Activated B cell treated with CpG ODN at 0.5 μM for 24 hours (primary cell): ENCODE measurements at regions not wholly inside any gene's neighbourhood (a gene's known extent, or its start where the extent isn't known, plus 50 kb on each side); places are given as distances from the start of the nearest gene placed in this dataset.

Experiments used
- ATAC-seq: fragments of 200-7000 bp; cut with Tn5 transposase; one replicate; pipeline ENCODE4 v1.10.0; 2021; ENCODE audit warnings: low read depth, mild to moderate bottlenecking, moderate library complexity
- CTCF ChIA-PET: fragments of 350-600 bp; sonication (Branson Sonifier 250); formaldehyde crosslinking; loops from one replicate; lab custom pipeline; 2021; ENCODE audit warnings: antibody characterized with exemption; lab: Charles Lee
- POLR2A ChIA-PET: fragments of 350-600 bp; sonication (Branson Sonifier 250); formaldehyde crosslinking; loops from one replicate; lab custom pipeline; 2021; ENCODE audit warnings: antibody characterized with exemption; lab: Charles Lee
- DNase-seq: peaks from one replicate; pipeline ENCODE4 v3.0.0; 2022
- H3K27ac Mint-ChIP-seq: one replicate; pipeline ENCODE4 v1.8.0; 2020; ENCODE audit warnings: mixed read lengths
- H3K27me3 Mint-ChIP-seq: one replicate; pipeline ENCODE4 v1.8.0; 2021; ENCODE audit warnings: mixed read lengths
- H3K36me3 Mint-ChIP-seq: one replicate; pipeline ENCODE4 v1.8.0; 2021; ENCODE audit warnings: low read depth, mixed read lengths
- H3K4me1 Mint-ChIP-seq: one replicate; pipeline ENCODE4 v1.8.0; 2021; ENCODE audit warnings: mixed read lengths
- H3K4me3 Mint-ChIP-seq: one replicate; pipeline ENCODE4 v1.8.0; 2020; ENCODE audit warnings: mild to moderate bottlenecking, mixed read lengths
- H3K9me3 Mint-ChIP-seq: one replicate; pipeline ENCODE4 v1.8.0; 2020; ENCODE audit warnings: mixed read lengths
- intact Hi-C: fragments of 100-400 bp; cut with micrococcal nuclease; formaldehyde crosslinking; loops from one replicate; pipeline ENCODE4 v1.15.1; 2024
- TF ChIP-seq, protein P1 (sequence below): fragments of 200-600 bp; IDR thresholded peaks from one replicate; pipeline ENCODE4 v1.8.0; 2022; ENCODE audit warnings: antibody characterized with exemption, mild to moderate bottlenecking

GRCh38 chr22:48051796-48052620 is 1289.6 kb downstream of the TBC1D22A start:
- TF ChIP-seq, protein P1, sequence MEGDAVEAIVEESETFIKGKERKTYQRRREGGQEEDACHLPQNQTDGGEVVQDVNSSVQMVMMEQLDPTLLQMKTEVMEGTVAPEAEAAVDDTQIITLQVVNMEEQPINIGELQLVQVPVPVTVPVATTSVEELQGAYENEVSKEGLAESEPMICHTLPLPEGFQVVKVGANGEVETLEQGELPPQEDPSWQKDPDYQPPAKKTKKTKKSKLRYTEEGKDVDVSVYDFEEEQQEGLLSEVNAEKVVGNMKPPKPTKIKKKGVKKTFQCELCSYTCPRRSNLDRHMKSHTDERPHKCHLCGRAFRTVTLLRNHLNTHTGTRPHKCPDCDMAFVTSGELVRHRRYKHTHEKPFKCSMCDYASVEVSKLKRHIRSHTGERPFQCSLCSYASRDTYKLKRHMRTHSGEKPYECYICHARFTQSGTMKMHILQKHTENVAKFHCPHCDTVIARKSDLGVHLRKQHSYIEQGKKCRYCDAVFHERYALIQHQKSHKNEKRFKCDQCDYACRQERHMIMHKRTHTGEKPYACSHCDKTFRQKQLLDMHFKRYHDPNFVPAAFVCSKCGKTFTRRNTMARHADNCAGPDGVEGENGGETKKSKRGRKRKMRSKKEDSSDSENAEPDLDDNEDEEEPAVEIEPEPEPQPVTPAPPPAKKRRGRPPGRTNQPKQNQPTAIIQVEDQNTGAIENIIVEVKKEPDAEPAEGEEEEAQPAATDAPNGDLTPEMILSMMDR, result no peak
- Mint-ChIP-seq H3K27me3 (peaks cover 13% of the 10 kb centered on the region), H3K36me3 (no peaks in the 10 kb centered on the region), H3K9me3 (no peaks in the 10 kb centered on the region), H3K4me3 (no peak overlapping the region), H3K27ac (no peak overlapping the region), H3K4me1 (no peaks in the 10 kb centered on the region)
- CTCF ChIA-PET, result no interaction called here
- POLR2A ChIA-PET, result no interaction called here
- ATAC-seq (no peak), DNase-seq (no peak)
- intact Hi-C loops, result no loop called here

DNA sequence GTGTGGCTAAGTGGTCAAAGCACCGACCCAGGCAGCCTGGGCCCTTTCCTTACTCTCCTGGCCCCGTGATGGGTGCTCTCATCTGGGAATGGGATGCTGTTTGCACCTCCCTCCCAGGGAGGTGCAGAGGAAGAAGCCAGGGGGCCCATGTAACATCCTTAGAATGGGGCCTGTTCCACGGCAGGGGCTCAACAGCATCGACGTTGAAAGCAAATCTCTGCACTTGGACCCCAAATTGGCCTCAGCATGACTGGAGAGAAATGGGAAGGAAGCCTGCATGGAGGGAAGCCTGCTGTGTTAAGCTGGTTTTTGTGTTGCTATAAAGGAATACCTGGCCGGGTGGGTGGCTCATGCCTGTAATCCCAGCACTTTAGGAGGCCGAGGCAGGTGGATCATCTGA is 1288.4 kb downstream of the TBC1D22A start:
- H3K27ac Mint-ChIP-seq, result no peak overlapping the region
- H3K27me3 Mint-ChIP-seq, result peaks cover 10% of the 10 kb centered on the region
- no peak overlapping the region for H3K4me3 Mint-ChIP-seq
- DNase-seq, result no peak
- H3K4me1 Mint-ChIP-seq, result no peaks in the 10 kb centered on the region
- ATAC-seq, result no peak
- H3K36me3 Mint-ChIP-seq, result no peaks in the 10 kb centered on the region
- intact Hi-C loops, result no loop called here
- TF ChIP-seq, protein P1, result no peak
- POLR2A ChIA-PET, result no interaction called here
- CTCF ChIA-PET, result no interaction called here
- H3K9me3 Mint-ChIP-seq, result no peaks in the 10 kb centered on the region

GRCh38 chr22:48049116-48049515 is 1286.7 kb downstream of the TBC1D22A start:
- Mint-ChIP-seq H3K9me3 (no peaks in the 10 kb centered on the region), H3K27me3 (peaks cover 18% of the 10 kb centered on the region), H3K27ac (no peak overlapping the region), H3K4me3 (no peak overlapping the region), H3K4me1 (peaks cover 5% of the 10 kb centered on the region), H3K36me3 (no peaks in the 10 kb centered on the region)
- intact Hi-C loops, result no loop called here
- CTCF ChIA-PET, result no interaction called here
- TF ChIP-seq, protein P1, result no peak
- POLR2A ChIA-PET, result interaction anchor here (0.7 kb wide), 1 partner anchor 137 kb away, joined by 5 read pairs; no protein-coding TSS in a partner anchor
- DNase-seq, result no peak
- ATAC-seq, result no peak

GRCh38 chr22:48047722-48048500 is 1285.5 kb downstream of the TBC1D22A start:
- POLR2A ChIA-PET, result no interaction called here
- no peaks in the 10 kb centered on the region for H3K36me3 Mint-ChIP-seq

More at GRCh38 chr22:48047722-48048500, 1285.5 kb downstream of the TBC1D22A start:
- Mint-ChIP-seq H3K4me1 (peaks cover 5% of the 10 kb centered on the region), H3K9me3 (no peaks in the 10 kb centered on the region), H3K4me3 (no peak overlapping the region), H3K27ac (no peak overlapping the region), H3K27me3 (peaks cover 19% of the 10 kb centered on the region)
- TF ChIP-seq, protein P1, result no peak
- no peak for DNase-seq
- intact Hi-C loops, result no loop called here
- ATAC-seq, result no peak
- CTCF ChIA-PET, result no interaction called here
